Neutrophil (primary cell): ENCODE measurements at regions not wholly inside any gene's neighbourhood (a gene's known extent, or its start where the extent isn't known, plus 50 kb on each side); places are given as distances from the start of the nearest gene placed in this dataset.

ENCODE experiments used
- H3K27ac ChIP-seq: fragments of 200-600 bp; sonication (generic); 2 replicates; pipeline ENCODE4 v1.5.1; 2016; ENCODE audit warnings: mild to moderate bottlenecking, moderate library complexity
- H3K27me3 ChIP-seq: fragments of 200-600 bp; sonication (generic); 2 replicates; pipeline ENCODE4 v1.6.0; 2016; ENCODE audit warnings: mild to moderate bottlenecking
- H3K36me3 ChIP-seq: fragments of 200-600 bp; sonication (generic); 2 replicates; pipeline ENCODE4 v1.5.1; 2017
- H3K4me1 ChIP-seq, 2 experiments: fragments of 200-600 bp in 1 of 2; sonication (generic) in 1 of 2; 1 replicate in 1 of 2; 2 replicates in 1 of 2; pipeline versions ENCODE4 v1.5.1 to v1.6.1; 2013 to 2016; ENCODE audit warnings: low read depth in 1 of 2, low read length in 1 of 2, mild to moderate bottlenecking in 1 of 2, moderate library complexity in 1 of 2; ENCODE audit not compliant: control insufficient read depth in 1 of 2, insufficient read depth in 1 of 2
- H3K4me3 ChIP-seq, 2 experiments: fragments of 200-600 bp in 1 of 2; sonication (generic) in 1 of 2; 1 replicate in 1 of 2; 2 replicates in 1 of 2; pipeline ENCODE4 v1.5.1; 2013 to 2016; ENCODE audit warnings: low read depth in 1 of 2, low read length in 1 of 2, mild to moderate bottlenecking in 1 of 2, moderate library complexity in 1 of 2
- H3K9me3 ChIP-seq: fragments of 200-600 bp; sonication (generic); 2 replicates; pipeline ENCODE4 v1.5.1; 2016
- CTCF ChIP-seq: fragments of 200-600 bp; sonication (generic); IDR thresholded peaks from 2 replicates; pipeline ENCODE4 v1.5.1; 2016; ENCODE audit warnings: antibody characterized with exemption

- H3K27me3 ChIP-seq, result no peaks in the 10 kb centered on the region
- no peaks in the 10 kb centered on the region for H3K9me3 ChIP-seq
- TF ChIP-seq CTCF, result no peak
- no peak overlapping the region for H3K4me3 ChIP-seq
- no peaks in the 10 kb centered on the region for H3K4me1 ChIP-seq
- H3K27ac ChIP-seq, result no peak overlapping the region
- no peaks in the 10 kb centered on the region for H3K36me3 ChIP-seq
These were observed 105.3 kb downstream of the SLC6A15 start for GRCh38 chr12:84807249-84807648.

- Histone ChIP-seq H3K4me1 (no peaks in the 10 kb centered on the region), H3K27ac (no peak overlapping the region), H3K9me3 (no peaks in the 10 kb centered on the region), H3K27me3 (no peaks in the 10 kb centered on the region), H3K4me3 (no peak overlapping the region), H3K36me3 (no peaks in the 10 kb centered on the region)
- no peak for TF ChIP-seq CTCF
These were observed 107.1 kb downstream of the SLC6A15 start for GRCh38 chr12:84805474-84805858.

GRCh38 chr12:84804691-84805473 is 107.7 kb downstream of the SLC6A15 start:
- no peak overlapping the region for H3K4me3 ChIP-seq
- no peaks in the 10 kb centered on the region for H3K36me3 ChIP-seq
- H3K27me3 ChIP-seq, result no peaks in the 10 kb centered on the region
- no peaks in the 10 kb centered on the region for H3K4me1 ChIP-seq
- TF ChIP-seq CTCF, result no peak
- H3K9me3 ChIP-seq, result no peaks in the 10 kb centered on the region
- no peak overlapping the region for H3K27ac ChIP-seq

GRCh38 chr12:84803661-84804060 is 108.9 kb downstream of the SLC6A15 start:
- no peak overlapping the region for H3K4me3 ChIP-seq
- H3K36me3 ChIP-seq, result no peaks in the 10 kb centered on the region
- no peaks in the 10 kb centered on the region for H3K4me1 ChIP-seq
- H3K27ac ChIP-seq, result no peak overlapping the region
- no peak for TF ChIP-seq CTCF
- H3K27me3 ChIP-seq, result no peaks in the 10 kb centered on the region
- H3K9me3 ChIP-seq, result no peaks in the 10 kb centered on the region

GRCh38 chr12:84802161-84802560 is 110.4 kb downstream of the SLC6A15 start:
- Histone ChIP-seq H3K36me3 (no peaks in the 10 kb centered on the region), H3K4me1 (no peaks in the 10 kb centered on the region), H3K27ac (no peak overlapping the region), H3K4me3 (no peak overlapping the region), H3K9me3 (no peaks in the 10 kb centered on the region), H3K27me3 (no peaks in the 10 kb centered on the region)
- TF ChIP-seq CTCF, result no peak
